Amygdala (tissue), 56 donors: ENCODE measurements at regions not wholly inside any gene's neighbourhood (a gene's known extent, or its start where the extent isn't known, plus 50 kb on each side); places are given as distances from the start of the nearest gene placed in this dataset.

Source experiments
- DNase-seq, 56 donors: peaks; one replicate each; lab custom pipeline; 2025; lab: John Stamatoyannopoulos, UW

DNA sequence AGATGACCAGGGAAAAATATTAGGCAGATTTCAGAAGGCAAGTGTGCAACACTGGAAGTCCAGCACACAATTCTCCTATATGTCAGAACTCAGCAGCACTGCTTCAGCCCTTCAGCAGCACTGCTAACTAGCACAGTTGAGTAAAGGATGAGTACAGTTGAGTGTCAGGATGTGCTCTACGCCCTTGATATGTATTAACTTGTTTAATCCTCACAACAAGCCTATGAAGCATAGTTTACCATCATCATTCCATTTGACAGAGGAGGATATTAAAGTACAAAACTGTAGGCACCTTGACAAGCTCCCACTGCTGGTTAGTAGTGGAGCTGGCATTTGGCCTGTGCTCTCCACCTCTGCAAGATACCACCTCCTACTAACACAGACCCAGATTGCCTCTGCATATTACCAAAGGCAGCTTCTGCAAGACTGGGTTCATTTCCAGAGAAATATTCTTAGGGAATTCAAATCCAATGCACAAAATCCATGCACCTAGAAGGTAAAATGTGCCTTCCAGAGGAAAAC is 230.8 kb downstream of the ANAPC1 start:
- DNase-seq, result no peak

DNA sequence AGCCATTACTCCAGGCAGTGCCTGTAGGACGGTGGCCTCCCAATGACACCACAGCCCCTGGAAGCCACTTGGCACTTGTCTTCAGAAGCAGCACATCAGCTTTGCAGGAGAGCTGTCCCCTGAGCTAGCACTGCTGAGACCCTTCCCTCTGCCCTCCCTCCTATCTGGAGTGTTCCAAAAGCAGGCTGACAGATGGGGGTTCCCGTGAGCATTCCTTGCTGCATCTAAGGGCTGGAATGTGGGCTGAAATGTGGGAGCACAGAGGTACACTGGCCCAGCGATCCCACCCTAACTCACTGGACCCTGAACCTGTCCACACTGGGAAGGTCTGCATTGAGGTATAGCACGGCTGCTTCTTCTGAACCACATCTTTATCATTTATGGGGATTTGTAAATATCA is 230.1 kb downstream of the ANAPC1 start:
- no peak for DNase-seq

DNA sequence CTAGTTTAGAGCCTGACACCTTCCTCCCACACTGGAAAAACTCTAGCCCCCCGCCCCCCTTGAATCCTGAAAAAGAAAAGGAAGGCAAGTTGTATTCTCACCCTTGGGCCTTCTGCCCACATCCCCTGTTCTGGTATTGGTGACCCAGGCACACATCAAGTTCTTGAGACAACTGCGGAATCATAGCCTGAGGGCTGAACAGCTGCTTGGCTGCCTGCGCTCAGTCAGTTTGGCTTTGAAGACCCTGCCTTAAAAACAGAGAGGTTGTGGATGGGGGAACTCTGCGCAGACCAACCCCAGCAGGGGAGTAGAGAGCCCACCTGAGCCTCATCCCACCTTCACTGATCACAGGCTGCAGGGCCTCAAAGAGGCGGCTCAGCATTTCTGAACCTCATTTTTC is 229.2 kb downstream of the ANAPC1 start:
- DNase-seq, result no peak

DNA sequence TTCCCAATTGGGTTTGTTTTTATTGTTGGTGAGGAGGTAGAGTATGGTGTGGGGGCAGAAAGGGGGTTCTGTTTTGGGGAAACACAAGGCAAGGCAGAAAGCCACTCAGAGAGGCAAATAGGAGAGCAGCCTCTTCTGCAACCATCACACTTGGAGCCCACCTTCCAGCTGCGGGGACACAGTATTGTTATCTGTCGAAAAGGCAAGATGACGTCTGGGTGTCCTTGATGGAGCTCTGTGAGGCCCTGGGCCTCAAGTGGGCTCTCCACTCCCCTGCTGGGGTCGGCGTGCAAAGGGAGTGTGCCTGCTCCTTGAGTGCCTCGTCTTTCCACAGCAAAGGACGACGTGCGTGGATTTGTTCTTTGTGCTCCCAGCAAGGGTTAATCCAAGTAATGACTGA is 227.6 kb downstream of the ANAPC1 start:
- no peak for DNase-seq

DNA sequence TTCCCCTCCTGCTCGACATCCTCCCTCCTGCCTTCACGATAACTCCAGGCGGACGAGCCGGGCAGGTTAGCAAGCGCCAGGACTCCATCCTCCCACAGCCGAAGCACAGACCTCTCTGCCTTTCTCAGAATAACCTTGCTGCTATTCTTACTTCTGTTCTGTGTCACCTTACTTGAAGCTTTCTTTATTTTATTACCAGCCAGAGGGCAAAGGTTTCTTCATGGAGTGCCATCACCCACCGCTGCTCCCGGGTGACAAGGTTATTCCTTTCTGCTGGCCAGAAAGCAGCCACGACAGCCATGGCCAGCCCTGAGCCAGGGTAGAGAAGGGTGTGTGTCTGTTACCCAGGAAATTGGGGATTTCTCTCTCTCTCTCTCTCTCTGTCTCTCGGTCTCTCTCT is 227.1 kb downstream of the ANAPC1 start:
- DNase-seq, result no peak

DNA sequence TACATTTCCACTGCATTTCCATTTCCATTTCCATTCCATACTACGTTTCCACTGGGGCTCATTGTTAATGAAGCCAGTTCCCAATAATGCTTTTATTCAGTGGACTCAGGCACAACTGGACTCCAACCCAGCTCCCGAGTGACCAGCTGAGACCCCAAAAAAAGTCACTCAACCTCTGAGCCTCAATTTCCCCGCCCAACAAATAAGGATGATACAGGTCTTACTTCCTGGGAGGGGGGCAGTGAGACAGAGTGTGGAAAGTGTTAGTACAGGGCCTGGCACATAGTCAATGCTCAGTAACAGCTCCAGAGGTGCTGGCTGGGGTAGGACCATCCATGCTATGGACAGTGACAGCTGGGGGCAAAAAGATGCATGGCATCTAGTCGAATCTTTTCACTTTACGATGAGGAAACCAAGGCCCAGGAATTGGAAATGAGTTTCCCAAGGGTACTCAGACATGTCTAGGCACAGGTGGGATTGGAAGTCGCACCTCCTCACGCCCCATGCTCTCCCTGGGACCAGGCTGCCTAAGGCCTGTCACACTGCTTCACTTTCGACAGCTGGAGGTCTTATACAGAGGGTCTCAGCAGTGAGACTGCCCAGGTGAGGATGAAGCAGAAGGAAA is 226.5 kb downstream of the ANAPC1 start:
- DNase-seq, result no peak

DNA sequence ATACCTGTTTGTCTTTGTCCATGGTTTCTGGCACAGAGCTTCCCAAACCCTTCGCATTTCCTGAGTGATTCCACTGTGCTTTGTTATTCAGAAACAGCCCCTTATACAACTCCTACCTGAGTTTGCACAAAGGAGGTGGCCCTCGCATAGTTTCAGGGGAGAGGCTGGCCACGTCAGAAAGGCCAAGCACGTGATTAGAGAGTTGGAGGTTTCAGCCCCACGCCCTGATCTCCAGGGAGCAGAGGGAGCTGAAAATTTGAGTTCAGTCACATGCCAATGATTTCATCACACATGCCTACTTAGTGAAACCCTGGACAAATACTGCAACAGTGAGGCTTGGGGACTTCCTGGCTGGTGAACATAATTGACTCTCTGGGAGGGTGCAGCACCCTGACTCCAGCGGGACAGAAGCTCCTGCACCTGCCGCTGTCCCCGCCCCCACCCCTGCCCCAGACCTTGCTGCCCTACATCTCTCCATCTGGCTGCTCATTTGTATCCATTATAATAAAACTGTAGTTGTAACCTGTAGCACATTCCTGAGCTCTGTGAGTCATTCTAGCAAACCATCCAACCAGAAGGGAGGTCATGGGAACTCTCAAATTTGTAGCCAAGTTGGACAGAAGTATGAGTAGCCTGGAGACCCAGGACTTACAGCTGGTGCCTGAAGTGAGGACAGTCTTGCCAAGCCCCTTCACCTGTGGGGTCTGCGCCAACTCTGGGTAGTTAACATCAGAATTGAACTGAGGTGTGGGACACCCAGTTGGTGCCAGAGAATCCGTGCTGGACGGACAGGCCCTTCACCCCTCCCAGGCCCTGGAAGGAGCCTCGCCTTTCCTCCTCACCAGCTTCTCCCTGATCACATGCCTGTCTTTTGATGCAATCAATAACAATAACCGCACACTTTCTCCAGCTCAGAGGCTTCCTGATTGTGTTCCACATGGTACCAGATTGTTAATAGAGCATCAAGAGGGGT is 224.3 kb downstream of the ANAPC1 start:
- DNase-seq, result no peak

DNA sequence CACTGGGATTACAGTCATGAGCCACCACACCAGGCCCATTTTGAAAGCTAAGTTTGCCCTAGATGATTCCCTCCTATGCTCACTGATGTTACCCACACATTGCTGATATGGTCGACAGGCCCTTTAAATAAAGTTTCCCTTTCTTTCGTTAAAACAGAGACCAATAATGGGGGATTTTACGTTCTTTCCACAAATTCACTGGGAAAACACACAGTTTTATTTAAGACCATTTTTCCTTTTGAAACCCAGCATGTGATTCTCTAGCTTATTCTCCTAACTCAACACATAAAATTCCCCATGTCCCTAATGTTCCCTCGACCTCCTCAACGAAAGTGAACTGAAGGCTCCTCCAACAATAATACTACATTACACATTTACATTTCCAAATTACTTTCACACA is 223.2 kb downstream of the ANAPC1 start:
- DNase-seq, result no peak

DNA sequence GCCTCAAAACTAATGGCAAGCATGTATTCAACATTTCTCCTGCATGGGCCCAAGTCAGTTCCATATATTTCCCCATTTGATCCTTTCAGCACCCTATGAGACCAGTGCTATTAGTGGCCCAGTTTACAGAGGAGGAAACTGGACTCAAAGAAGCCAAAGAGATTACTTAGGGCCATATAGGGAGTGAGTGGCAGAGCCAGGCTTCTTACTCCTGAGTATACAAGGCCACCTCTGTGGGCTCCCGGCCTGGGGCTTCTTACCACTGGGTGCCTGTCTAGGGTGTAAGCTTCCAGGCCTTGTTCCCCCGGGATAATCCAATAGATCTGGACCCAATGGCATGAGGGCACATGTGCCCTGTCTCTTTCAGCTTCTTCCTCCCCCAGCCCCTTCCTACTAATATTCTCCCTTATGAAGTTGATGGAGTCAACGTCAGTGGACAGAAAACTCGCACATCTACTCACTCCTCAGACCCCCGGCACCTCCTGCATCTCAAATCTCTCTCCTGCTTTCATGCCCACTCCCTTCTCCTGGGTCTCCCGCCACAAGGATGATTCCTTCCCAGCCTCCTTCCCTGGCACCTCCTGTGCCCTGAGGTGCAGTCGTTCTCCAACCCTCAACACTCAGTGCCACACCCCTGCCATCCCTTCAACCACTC is 222.6 kb downstream of the ANAPC1 start:
- DNase-seq, result no peak

DNA sequence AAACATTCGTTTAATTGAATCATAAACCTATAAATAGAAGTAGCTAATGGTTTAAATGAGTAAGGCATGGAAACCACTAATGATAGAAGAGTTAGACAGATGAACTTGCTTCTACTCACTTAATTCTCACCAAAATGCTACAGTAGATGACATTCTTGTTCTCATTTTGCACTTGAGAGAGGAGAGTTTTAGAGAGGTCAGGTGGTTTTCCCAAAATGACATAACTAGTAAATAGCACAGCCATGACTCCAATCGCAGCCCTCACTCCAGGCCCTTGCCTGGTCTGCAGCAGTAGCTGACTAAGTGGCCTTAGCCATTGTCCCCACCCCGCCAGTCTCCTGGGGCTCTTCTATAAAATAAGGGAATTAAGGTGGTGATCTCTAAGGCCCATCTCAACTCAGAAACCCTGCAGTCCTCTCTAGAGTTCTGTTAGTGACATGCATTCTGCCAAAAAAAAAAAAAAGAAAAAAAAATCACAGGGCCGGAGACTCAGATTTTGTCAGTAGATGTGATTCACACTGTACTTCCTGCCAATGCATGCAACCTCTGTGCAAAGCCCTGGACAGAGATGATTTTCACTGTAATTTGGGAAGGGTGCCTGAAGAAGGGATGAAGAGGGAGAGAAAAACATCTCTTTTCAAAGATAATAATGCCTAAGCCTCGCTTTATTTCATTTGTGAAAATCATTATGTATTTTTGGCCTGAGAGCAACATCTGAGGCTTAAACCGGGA is 221.8 kb downstream of the ANAPC1 start:
- no peak for DNase-seq

DNA sequence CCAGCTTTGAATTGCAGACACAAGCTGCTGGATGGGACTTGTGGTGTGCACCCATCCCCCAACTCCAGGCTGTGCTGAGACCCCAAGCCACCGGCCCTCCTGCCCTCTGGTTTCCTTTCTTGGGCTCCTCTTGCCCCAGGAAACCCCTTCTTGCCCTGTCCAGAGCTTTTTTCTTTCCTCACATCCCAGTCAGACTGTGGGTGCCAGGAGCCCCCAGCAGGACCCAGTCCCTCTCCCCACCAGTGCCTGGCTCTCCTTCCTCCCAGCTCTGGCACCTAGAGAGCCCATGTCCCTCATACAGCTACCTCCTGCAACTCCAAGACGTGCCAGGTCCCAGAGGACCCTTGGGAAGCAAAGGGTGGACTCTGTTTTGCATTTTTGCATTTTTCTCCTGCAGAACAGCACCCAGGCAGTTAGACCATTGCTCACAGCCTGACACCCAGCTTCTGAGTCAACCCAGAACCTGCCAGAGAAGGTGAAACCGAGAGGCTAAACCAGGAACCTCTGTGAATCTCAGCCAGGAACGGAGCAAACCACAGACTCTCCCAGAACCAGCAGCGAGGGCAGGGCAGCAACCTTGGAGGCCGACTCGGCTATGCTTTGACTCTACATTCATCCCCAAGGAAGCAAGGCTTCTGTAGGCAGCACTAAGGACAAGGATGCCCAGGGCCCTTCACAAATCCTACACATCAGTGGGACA is 221.1 kb downstream of the ANAPC1 start:
- DNase-seq, result no peak

DNA sequence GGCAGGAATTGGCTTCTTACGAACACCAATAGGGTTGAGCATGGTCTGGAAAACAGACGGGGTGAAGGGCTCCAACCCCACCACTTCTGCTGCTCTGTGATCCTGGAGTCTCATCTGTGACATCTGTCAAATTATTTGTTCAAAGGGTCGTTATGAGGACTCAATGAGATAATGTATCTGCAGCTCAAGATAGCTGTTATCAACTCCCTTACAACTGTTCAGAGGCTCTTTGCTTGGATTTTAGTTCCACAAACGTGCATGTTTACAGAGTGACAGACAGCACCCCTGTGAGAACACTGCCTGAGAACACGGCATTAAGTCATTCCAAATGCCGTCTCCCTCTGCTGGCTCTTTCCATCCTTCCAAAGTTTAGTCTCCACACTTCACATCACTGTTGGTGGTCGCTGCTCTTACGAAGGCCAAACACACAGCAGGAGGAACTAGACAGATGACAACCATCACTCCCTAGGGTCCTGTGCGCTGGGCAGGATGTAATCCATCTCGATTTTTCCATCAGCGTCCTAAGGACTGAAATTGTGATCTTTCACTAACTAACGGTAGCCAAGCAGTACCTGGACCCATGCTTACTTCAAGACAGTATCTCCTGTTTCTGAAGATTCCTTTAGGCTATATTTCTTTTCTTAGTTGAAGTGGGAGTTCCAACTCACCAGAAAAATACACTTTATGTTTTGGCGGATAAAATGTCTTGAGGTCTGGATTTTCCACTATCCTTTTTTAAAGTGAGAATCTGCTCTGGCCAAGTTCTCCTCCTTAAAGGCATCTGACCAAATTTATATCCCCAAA is 220.3 kb downstream of the ANAPC1 start:
- DNase-seq, result no peak

DNA sequence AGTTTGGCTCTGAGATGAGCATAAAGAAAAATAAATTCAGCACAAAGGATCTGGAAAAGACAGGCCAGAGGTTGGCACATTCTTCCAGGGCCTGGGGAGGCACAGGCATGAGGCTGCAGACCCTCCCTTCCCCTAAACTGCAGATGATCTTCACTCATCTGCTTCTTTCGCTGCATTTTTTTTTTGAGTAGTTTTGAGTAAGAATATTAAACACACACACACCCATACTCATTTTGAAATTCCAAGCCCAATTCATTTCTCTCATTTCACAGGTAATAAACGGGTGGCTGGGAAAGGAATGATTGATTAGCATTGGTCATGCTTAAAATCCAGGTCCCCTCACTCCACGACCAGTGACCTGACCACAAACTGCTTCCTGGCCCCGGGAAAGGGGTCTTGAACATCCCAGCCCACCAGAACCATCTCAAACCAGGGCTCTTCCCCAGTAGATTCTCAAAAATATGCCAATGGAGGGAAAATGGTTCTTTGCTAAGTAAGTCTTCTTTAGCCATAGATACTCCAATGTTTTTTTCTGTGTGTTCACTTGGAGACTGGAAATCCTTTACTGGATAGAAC is 219.6 kb downstream of the ANAPC1 start:
- DNase-seq, result no peak

DNA sequence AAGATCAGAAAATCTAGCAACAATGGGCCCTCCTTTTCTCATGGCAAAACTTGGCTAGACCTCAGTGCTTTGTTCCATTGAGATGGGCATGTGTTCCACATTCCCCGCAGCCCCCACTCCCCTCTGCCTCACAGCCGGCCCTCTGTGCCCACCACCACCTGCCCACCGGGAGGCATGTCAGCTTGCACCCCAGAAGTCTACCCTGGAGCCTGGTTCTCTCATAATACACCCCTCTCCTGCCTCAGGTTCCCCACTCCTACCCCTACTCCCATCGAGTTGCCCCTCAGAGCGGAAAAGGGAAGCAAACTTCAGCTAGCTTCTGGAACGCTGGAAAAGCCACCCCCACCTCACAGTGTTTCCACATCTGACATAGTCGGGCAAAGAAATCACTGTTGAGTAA is 219.0 kb downstream of the ANAPC1 start:
- DNase-seq, result no peak

DNA sequence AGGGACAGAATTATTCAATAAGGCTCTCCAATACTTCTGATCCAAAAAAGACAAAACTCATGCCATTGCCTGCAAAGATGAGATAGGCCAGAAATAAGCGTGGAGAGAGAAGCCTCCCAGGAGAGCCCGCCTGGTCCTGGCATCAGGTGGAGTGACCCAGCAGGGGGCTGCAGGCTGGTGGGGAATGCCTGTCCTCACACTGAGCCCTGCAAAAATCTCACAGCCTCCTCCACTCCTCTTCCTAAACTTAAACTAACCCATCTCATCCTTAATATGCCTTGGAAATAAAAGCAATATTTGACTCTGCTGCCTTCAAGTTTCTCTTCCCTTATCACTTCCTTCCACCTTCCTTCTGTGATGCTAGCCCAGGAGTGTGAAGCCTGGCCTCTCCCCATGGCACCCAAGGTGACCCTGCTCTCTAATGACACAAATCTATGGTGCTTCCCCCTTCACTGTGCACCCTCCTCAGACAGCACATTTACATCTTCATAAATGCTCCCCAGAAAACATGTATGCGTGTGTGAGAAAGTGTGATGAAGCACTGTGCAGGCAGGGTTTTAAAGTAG is 218.4 kb downstream of the ANAPC1 start:
- no peak for DNase-seq

DNA sequence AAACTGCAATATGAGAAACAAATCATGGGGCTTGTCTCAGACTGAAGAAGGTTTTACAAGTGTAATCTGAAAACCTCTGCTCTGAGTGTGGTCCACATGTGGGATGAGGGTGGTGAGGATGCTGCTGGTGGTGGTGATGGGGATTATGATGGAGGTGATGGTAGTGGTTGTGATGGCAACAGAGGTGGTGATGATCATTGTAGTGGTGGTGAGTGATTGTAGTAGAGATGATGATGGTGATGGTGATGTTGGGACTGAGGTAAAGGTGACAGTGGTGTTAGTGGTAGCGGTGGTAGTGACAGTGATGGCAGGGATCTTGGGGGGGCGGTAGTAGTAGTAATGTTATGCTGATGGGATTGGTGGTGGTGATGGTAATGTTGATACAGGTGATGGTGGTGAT is 217.8 kb downstream of the ANAPC1 start:
- DNase-seq, result no peak

DNA sequence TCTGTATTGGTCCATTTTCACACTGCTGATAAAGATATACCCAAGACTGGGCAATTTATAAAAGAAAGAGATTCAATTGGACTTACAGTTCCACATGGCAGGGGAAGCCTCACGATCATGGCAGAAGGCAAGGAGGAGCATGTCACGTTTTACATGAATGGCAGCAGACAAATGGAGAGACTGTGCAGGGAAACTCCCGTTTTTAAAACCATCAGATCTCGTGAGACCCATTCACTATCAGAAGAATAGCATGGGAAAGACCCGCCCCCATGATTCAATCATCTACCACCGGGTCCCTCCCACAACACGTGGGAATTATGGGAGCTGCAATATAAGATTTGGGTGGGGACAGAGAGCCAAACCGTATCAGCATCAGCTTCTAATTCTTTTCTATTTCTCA is 217.0 kb downstream of the ANAPC1 start:
- no peak for DNase-seq

DNA sequence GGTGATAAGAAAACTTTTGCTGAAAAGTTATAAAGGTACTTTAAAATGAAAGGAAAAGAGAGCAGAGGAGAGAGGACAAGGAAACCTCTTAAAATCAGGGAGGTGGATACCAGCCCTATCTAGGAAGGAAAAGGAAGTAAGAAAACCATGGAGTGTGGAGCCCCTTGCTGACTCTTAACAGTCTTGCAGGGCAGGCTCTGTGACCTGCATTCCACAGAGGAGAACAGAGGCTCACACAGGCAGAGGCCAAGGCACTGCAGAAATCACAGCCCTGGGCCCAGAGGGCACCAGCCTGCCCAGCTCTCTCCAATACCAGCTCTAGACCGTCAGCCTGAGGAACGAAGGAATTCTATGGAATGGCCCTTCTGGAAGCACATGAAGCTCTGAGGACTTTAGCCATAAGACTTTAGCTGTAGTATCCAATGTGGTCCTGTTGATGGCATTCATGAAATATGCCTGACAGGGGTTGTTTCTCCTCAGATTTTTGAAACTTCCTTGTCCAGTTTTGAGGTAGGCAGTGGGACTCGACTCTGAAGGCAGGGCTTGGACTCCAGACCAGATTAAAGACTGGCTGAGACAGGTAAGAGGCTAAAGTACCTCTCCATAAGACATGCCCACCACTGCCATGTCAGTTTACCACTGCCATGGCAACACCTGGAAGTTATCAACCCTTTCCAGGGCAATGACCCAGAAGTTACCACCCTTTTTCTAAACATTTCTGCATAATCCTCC is 216.3 kb downstream of the ANAPC1 start:
- no peak for DNase-seq
